OCI-M1 (cell line): ENCODE measurements at regions not wholly inside any gene's neighbourhood (a gene's known extent, or its start where the extent isn't known, plus 50 kb on each side); places are given as distances from the start of the nearest gene placed in this dataset.
"Not testable (repeated sequence)": the region's sequence is repeated elsewhere in the genome, so short reads cannot be mapped to it uniquely, and the experiment has no call there.

ENCODE experiments used
- DNase-seq: peaks from one replicate; lab custom pipeline; 2025; lab: John Stamatoyannopoulos, UW

- no peak for DNase-seq
These were observed 114.4 kb upstream of the SLC35F3 start for GRCh38 chr1:233790121-233790520.

- DNase-seq, result peak; percentile 72
These were observed 113.7 kb upstream of the SLC35F3 start for GRCh38 chr1:233790662-233791371.

- DNase-seq, result no peak
These were observed 113.1 kb upstream of the SLC35F3 start for GRCh38 chr1:233791372-233791703.

GRCh38 chr1:233791721-233792120 is 112.8 kb upstream of the SLC35F3 start:
- no peak for DNase-seq

GRCh38 chr1:233794863-233795262 is 109.6 kb upstream of the SLC35F3 start:
- no peak for DNase-seq

GRCh38 chr1:233796146-233796783 is 108.2 kb upstream of the SLC35F3 start:
- no peak for DNase-seq

- no peak for DNase-seq
These were observed 101.9 kb upstream of the SLC35F3 start for GRCh38 chr1:233802611-233803010.

- DNase-seq, result no peak
These were observed 98.7 kb upstream of the SLC35F3 start for GRCh38 chr1:233805786-233806185.

GRCh38 chr1:233815357-233815756 is 89.1 kb upstream of the SLC35F3 start:
- DNase-seq, result no peak

- no peak for DNase-seq
These were observed 88.6 kb upstream of the SLC35F3 start for GRCh38 chr1:233815865-233816264.

GRCh38 chr1:233816348-233816747 is 88.1 kb upstream of the SLC35F3 start:
- DNase-seq, result no peak

GRCh38 chr1:233819042-233819441 is 85.4 kb upstream of the SLC35F3 start:
- DNase-seq, result no peak

GRCh38 chr1:233824179-233824578 is 80.3 kb upstream of the SLC35F3 start:
- DNase-seq, result not testable (repeated sequence)

- not testable (repeated sequence) for DNase-seq
These were observed 76.5 kb upstream of the SLC35F3 start for GRCh38 chr1:233827937-233828336.

- no peak for DNase-seq
These were observed 76.0 kb upstream of the SLC35F3 start for GRCh38 chr1:233828480-233828879.

GRCh38 chr1:233834609-233835008 is 69.9 kb upstream of the SLC35F3 start:
- no peak for DNase-seq

- DNase-seq, result not testable (repeated sequence)
These were observed 66.3 kb upstream of the SLC35F3 start for GRCh38 chr1:233838207-233838606.

GRCh38 chr1:233843525-233844204 is 60.8 kb upstream of the SLC35F3 start:
- no peak for DNase-seq

- no peak for DNase-seq
These were observed 60.2 kb upstream of the SLC35F3 start for GRCh38 chr1:233844275-233844674.

GRCh38 chr1:233844692-233845091 is 59.8 kb upstream of the SLC35F3 start:
- no peak for DNase-seq
